GM04504 (cell line): ENCODE measurements at regions not wholly inside any gene's neighbourhood (a gene's known extent, or its start where the extent isn't known, plus 50 kb on each side); places are given as distances from the start of the nearest gene placed in this dataset.
"Not testable (repeated sequence)": the region's sequence is repeated elsewhere in the genome, so short reads cannot be mapped to it uniquely, and the experiment has no call there.

Source experiments
- DNase-seq: peaks from one replicate; pipeline ENCODE4 v3.0.0-alpha.2; 2012; ENCODE audit warnings: low read depth

DNA sequence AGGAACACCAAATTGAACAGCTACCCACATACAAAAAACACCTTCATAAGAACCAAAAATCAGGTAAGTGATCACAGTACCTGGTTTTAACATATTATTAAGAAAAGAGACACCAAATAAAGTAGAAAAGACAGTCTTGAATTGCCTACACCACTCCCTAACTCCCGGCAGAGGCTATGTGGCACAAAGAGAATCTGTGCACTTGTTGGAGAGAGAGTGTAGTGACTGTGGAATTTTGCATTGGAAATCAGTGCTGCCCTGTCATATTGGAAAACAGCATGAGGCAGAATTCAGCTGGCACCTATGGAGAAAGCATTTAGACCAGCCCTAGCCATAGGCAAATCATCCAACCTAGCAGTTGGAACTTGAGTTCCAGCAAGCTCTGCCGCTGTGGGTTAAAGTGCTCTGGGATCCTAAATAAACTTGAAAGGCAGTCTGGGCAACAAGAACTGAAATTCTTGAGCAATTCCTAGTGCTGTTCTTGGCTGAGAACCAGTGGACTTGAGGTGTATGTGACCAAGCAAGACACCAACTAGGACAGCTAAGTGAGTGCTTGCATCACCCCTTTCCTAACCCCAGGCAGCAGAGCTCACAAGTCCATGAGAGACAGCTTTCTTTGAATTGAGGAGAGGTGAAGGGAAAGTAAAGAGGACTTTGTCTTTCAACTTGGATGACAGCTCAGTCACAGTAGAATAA lies 969.6 kb upstream of the ALCAM start:
- no peak for DNase-seq

DNA sequence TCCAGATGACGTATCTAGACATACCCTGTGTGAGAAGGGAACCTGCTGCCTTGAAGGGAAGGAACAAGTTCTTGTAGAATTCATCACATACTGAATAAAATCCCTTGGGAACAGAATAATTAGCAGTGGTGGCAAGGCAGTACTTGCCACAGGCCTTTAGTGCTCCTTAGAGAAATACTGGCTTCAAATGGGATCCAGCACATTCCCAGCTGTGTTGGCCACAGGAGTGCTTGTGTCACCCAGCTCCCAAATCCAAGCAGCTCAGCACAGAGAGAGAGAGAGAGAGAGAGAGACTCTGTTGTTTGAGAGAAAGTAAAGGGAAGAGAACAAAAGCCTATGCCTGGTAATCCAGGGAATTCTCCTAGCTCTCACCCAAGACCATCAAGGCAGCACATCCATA lies 969.0 kb upstream of the ALCAM start:
- no peak for DNase-seq

- DNase-seq: no peak
Measured at GRCh38 chr3:104402902-104403301, 963.8 kb upstream of the ALCAM start.

DNA sequence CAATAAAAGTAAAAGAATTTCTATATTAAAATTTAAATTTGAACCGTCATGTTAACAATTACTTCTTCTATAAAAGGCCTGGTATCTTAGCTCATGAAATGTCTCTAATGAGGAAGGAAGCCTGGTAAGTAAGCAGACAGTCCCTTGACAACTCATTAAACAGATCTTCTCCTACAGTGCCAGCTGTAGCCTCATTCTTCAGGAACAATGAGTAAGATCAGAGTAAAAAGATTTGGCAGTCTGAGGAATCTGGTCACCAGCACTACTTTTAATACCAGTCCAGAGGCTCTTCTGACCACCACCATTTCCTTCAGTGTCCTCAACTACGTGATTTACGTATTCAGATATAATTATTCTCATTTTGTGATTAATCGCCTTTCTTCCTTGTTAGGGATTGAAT lies 955.0 kb upstream of the ALCAM start:
- no peak for DNase-seq

DNA sequence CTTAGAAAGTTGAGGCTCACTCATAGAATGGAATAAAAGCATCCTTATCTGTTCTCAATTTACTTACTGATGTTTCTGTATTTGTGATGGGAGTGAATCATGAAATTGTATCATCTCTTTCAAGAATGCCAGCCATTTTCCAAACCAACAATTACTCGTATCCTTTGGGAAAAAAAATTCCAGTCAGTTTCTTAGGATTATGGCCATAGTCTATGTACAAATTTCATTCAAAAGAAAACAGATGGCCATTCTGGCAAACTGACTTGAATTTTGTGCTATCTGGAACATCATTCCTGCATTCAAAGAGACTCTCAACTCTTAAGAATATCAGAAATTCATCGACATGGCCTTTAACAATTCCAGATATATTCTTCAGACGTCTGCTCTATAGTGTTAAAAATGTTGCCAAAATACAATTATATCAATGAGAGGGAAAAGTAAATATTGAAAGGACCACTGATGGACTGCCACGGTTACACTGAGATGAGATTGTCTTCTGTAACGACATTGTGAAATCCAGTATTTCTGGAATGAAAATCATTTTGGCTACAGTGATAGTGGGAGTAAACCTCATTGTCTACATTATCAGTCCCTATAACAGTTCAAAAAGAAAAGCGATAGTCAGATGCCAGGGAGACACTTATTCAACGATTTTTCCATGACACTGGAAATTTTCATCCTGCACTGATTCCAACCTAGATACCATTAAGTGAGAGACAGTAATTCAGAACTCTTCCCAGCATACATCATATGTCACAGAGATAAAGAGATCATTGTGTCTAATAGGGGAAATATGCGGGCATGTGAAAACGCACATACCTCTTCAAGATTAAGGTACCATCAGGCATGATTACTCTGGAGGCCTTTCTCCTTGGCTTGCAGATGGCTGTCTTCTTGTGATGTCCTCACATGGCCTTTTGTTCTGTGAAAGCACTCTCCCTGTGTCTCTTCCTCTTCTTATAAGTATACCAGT lies 953.8 kb upstream of the ALCAM start:
- DNase-seq: no peak

- DNase-seq: no peak
Measured at GRCh38 chr3:104428337-104428925, 938.3 kb upstream of the ALCAM start.

DNA sequence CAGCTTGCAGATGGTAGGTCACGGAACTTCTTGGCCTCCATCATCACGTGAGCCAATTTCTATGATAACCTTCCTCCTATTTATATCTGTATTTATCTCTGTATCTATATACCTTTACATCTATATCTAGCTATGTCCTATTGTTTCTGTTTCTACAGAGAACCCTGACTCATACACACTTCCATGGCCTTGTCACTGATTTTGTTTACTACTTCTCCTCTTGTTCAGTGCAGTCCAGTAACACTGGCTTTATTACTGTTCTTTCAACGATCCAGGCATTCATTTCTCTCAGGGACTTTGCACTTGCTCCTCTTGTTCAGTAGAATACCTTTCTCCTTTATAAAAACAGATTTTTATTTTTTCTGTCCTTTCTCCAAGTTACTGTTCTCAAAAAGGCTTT lies 937.0 kb upstream of the ALCAM start:
- no peak for DNase-seq

- DNase-seq: no peak
Measured at GRCh38 chr3:104436506-104436905, 930.2 kb upstream of the ALCAM start.

DNA sequence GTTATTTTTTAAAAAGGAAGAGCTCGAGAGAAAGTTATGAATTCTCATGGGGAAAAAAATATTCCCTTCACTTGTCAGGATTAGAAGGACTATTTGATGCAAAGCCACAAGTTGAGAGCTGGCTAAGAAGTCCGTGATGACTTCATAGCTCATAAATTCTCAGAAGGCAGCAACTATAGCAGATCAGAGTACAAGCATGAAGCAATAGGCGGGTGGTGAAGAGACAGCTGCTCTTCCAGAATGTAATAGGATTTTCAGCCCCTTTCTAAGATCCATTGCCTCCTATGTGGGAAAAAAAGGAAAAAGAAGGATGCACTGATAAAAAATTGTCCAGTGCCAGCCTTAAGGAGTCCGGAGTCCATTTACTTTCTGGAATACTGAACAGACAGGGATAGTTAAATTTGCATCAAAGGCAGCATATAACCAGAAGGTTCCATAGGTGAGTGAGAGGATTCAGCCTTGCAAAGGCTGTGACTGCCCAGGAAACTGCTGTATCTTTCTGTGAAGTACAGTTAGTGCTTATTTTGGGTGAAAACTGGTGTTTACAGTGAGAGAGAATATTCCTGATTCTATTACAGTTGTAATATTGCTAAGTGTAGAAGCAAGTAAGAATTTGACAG lies 929.5 kb upstream of the ALCAM start:
- DNase-seq: peak; percentile 61

GRCh38 chr3:104437891-104438290 lies 928.8 kb upstream of the ALCAM start:
- DNase-seq: peak; percentile 32

- no peak for DNase-seq
Measured at GRCh38 chr3:104438706-104439105, 928.0 kb upstream of the ALCAM start.

DNA sequence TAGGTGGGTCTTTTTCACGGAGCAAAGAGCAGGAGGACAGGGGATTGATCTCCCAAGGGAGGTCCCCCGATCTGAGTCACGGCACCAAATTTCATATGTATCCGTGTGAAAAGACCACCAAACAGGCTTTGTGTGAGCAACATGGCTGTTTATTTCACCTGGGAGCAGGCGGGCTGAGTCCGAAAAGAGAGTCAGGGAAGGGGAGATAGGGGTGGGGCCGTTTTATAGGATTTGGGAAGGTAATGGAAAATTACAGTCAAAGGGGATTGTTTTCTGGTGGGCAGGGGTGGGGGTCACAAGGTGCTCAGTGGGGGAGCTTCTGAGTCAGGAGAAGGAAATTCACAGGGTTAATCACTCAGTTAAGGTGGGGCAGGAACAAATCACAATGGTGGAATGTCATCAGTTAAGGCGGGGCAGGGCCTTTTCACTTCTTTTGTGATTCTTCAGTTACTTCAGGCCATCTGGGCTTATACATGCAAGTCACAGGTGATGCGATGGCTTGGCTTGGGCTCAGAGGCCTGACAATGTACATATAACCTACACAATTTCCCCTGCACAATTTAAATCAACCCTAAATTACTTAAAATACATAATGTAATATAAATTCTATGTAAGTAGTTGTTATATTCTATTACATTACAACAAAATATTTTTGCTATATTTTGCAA lies 921.3 kb upstream of the ALCAM start:
- not testable (repeated sequence) for DNase-seq

- no peak for DNase-seq
Measured at GRCh38 chr3:104447681-104448080, 919.0 kb upstream of the ALCAM start.

DNA sequence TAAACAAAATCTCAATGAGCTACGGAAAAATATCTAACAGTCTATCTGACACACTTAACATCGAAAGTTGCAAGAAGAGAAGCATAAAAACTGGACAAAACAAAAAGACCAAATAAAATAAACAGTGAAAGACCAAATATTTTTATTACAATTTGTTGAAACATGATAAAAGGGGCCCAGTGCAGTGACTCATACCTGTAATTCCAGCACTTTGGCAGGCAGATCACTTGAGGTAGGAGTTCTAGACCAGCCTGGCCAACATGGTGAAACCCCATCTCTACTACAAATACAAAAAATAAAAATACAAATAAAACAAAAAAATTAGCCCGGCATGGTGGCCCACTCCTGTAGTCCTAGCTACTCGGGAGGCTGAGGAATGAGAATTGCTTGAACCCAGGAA lies 914.0 kb upstream of the ALCAM start:
- no peak for DNase-seq

GRCh38 chr3:104458657-104459056 lies 908.1 kb upstream of the ALCAM start:
- no peak for DNase-seq

DNA sequence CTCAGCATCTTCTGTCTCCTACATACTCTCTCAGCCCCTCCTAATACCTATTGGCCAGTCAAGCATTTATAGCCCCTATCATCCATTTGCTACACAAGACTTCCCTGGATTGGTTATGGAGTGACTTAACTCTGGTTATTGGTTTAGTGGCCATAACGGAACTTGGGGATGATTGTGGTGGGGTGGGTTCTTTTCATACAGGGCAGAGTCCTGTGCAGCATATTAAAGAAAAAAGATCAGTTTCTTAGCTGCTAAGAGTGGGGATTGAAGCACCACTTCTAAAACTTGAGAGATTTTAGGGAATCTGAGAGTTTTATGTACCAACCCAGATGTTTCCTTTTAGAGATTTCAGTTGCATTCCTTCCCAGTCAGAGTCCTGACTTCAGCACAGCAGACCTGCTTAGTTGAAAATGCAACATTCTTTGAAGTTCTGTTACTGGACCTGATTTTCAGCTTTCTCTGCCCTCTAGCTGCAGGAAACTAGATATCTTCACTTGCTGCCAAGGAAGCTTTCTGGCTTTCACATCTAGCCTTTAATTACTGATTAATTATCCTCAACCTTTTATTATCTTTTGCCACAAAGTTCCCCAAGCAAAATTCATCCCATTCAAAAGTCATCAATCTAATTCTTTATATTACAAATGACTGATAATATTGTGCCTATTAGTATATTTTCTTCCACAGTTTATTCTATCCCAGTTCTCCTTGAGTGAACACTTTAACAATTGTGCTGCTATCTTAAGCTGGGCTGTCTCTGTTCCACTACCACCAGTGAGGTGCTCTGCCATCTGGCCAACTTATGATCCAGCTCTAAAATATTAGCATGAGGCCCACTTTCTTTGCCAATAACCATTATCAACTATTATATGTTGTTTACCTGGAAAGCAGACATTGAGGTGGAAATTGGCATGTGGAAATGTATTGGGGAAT lies 906.0 kb upstream of the ALCAM start:
- DNase-seq: peak; percentile 49

DNA sequence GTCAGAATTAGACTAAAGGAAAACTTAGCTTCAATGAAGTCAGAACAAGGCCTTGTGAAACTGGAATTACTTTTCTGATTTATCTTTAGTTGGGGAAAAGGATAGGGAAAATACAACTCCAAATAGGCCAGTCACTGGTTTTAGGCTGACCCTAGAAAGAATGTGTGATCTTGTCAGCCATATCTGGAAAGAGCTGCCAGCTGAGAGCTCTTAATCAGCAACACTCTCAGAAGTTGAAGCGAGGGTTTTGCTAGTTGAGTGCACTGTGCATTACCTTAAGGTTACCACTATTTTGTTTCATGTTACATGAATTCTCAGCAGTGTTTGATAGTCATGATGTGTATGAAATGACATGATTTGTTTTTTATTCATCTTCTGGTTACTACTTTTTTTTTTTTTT lies 905.3 kb upstream of the ALCAM start:
- DNase-seq: no peak

- no peak for DNase-seq
Measured at GRCh38 chr3:104472221-104472620, 894.5 kb upstream of the ALCAM start.

- no peak for DNase-seq
Measured at GRCh38 chr3:104474011-104474410, 892.7 kb upstream of the ALCAM start.

DNA sequence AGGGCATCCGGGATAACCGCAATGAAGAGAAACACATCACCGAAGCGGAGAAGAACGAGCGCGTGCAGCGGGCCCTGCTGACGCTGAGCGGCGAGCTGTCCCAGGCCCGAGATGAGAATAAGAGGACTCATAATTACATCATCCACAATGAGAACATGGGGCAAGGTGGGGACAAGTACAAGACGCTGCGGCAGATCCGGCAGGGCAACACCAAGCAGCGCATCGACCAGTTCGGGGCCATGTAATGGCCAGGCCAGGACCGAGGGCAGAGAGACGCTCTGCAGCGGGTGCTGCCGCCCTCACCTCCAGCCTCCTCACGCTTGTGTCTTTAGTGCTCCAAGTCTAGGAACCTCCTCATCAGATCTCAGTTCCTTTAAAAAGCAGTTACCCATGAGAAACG lies 863.7 kb upstream of the ALCAM start:
- DNase-seq: no peak
